ENCODE measurements at regions not wholly inside any gene's neighbourhood (a gene's known extent, or its start where the extent isn't known, plus 50 kb on each side); places are given as distances from the start of the nearest gene placed in this dataset.

- Histone ChIP-seq H3K9me3 (replicated peaks; ENCODE audit: control insufficient read depth, insufficient read depth, low read length) (no peaks in the 10 kb centered on the region), H2AFZ (ENCODE audit: low read depth, low read length) (no peak overlapping the region), H3K27me3 (ENCODE audit: control insufficient read depth in 2 of 2, insufficient read depth in 2 of 2, low read length in 2 of 2) (no peaks in the 10 kb centered on the region), H3K27ac (ENCODE audit: insufficient read depth, low read depth, low read length) (no peak overlapping the region), H3K4me3 (replicated peaks in 1 of 3; ENCODE audit: insufficient read depth in 1 of 3, low read depth in 1 of 3, low read length in 3 of 3) (no peak overlapping the region), H3K79me2 (ENCODE audit: control insufficient read depth, insufficient read depth, low read length) (no peaks in the 10 kb centered on the region), H4K20me1 (replicated peaks; ENCODE audit: control insufficient read depth, extremely low read depth, insufficient read depth, low read length) (no peaks in the 10 kb centered on the region), H3K4me1 (ENCODE audit: control insufficient read depth, extremely low read depth, insufficient read depth, low read length) (no peaks in the 10 kb centered on the region), H3K36me3 (ENCODE audit: control insufficient read depth in 2 of 2, extremely low read depth in 1 of 2, insufficient read depth in 2 of 2, low read length in 2 of 2) (no peaks in the 10 kb centered on the region), H3K4me2 (ENCODE audit: insufficient read depth, low read length) (no peak overlapping the region), H3K9ac (replicated peaks; ENCODE audit: extremely low read depth, insufficient read depth, low read length) (no peak overlapping the region), H3K9me1 (replicated peaks; ENCODE audit: control insufficient read depth, extremely low read depth, insufficient read depth, low read length) (no peaks in the 10 kb centered on the region)
- dilution Hi-C loops (cut with MboI; ENCODE audit: extremely low pct_ligation_motif_present, low sequenced_read_pairs), result no loop called here
- intact Hi-C loops (cut with micrococcal nuclease), result no loop called here
- TF ChIP-seq JUN (IDR thresholded peaks at IDR 0.05; ENCODE audit: borderline replicate concordance, insufficient read depth, insufficient read length, low read depth) (no peak), MYC (IDR thresholded peaks at IDR 0.05; ENCODE audit: low read depth, low read length) (no peak), POLR2AphosphoS5 (IDR thresholded peaks at IDR 0.05; ENCODE audit: insufficient read depth, low read depth, low read length) (no peak), POLR2A (IDR thresholded peaks at IDR 0.05; ENCODE audit: low read depth, low read length) (no peak), MAX (IDR thresholded peaks at IDR 0.05; ENCODE audit: insufficient read depth, insufficient read length) (no peak), CTCF (IDR thresholded peaks at IDR 0.05; ENCODE audit: extremely low read depth in 1 of 2, insufficient read depth in 1 of 2, low read depth in 1 of 2, low read length in 2 of 2) (no peak), EZH2 (IDR thresholded peaks at IDR 0.05; ENCODE audit: borderline replicate concordance, low read depth, low read length, severe bottlenecking) (no peak), GATA2 (IDR thresholded peaks at IDR 0.05; ENCODE audit: insufficient read depth, insufficient read length, low read depth, low read length) (no peak), FOS (IDR thresholded peaks at IDR 0.05; ENCODE audit: borderline replicate concordance, insufficient read depth, low read length) (no peak)
- CTCF ChIA-PET, result no interaction called here
- no TSS peak for BruUV-seq (replicated peaks)
- FAIRE-seq, result no peak
- POLR2A ChIA-PET, result no interaction called here
- DNase-seq (ENCODE audit: low read depth, low spot score), result no peak
These were observed 1280.2 kb upstream of the C9orf72 start for GRCh38 chr9:28853477-28853876.
